ENCODE measurements at regions not wholly inside any gene's neighbourhood (a gene's known extent, or its start where the extent isn't known, plus 50 kb on each side); places are given as distances from the start of the nearest gene placed in this dataset.

GRCh38 chr9:100865111-100865510 is 163.4 kb upstream of the PLPPR1 start:
- TF ChIP-seq, protein P1, sequence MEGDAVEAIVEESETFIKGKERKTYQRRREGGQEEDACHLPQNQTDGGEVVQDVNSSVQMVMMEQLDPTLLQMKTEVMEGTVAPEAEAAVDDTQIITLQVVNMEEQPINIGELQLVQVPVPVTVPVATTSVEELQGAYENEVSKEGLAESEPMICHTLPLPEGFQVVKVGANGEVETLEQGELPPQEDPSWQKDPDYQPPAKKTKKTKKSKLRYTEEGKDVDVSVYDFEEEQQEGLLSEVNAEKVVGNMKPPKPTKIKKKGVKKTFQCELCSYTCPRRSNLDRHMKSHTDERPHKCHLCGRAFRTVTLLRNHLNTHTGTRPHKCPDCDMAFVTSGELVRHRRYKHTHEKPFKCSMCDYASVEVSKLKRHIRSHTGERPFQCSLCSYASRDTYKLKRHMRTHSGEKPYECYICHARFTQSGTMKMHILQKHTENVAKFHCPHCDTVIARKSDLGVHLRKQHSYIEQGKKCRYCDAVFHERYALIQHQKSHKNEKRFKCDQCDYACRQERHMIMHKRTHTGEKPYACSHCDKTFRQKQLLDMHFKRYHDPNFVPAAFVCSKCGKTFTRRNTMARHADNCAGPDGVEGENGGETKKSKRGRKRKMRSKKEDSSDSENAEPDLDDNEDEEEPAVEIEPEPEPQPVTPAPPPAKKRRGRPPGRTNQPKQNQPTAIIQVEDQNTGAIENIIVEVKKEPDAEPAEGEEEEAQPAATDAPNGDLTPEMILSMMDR (conservative IDR thresholded peaks at IDR 0.05; ENCODE audit: control insufficient read depth, insufficient read depth, low read depth, low read length), result no peak
- DNase-seq (ENCODE audit: low read depth), result no peak

GRCh38 chr9:100865648-100866047 is 162.9 kb upstream of the PLPPR1 start:
- TF ChIP-seq, protein P1 (conservative IDR thresholded peaks at IDR 0.05; ENCODE audit: control insufficient read depth, insufficient read depth, low read depth, low read length), result no peak
- H3K4me3 ChIP-seq (ENCODE audit: control insufficient read depth, low read depth, low read length), result no peak overlapping the region
- DNase-seq (ENCODE audit: low read depth), result no peak

More at GRCh38 chr9:100865111-100865510, 163.4 kb upstream of the PLPPR1 start:
- no peak overlapping the region for H3K4me3 ChIP-seq (ENCODE audit: control insufficient read depth, low read depth, low read length)

DNA sequence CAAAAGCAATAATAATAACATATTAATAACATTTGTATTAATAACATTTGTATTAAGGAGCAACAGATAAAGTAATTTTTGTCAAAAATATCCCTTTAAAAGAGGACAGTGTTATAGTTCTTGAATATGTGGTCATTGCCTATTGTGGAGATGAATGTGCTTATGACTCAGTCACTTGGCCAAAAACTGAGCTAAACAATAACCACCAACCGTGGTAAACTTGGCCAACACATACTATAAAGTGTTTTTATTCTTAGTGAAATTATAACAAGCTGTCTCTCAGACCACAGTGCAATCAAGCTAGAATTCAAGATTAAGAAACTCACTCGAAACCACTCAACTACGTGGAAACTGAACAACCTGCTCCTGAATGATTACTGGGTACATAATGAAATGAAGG is 159.2 kb upstream of the PLPPR1 start:
- TF ChIP-seq, protein P1 (conservative IDR thresholded peaks at IDR 0.05; ENCODE audit: control insufficient read depth, insufficient read depth, low read depth, low read length), result no peak
- no peak for DNase-seq (ENCODE audit: low read depth)
- no peak overlapping the region for H3K4me3 ChIP-seq (ENCODE audit: control insufficient read depth, low read depth, low read length)

- no peak overlapping the region for H3K4me3 ChIP-seq (ENCODE audit: control insufficient read depth, low read depth, low read length)
- TF ChIP-seq, protein P1 (conservative IDR thresholded peaks at IDR 0.05; ENCODE audit: control insufficient read depth, insufficient read depth, low read depth, low read length), result no peak
- no peak for DNase-seq (ENCODE audit: low read depth)
Observed at GRCh38 chr9:100879884-100880283, 148.6 kb upstream of the PLPPR1 start.

- H3K4me3 ChIP-seq (ENCODE audit: control insufficient read depth, low read depth, low read length), result no peak overlapping the region
- no peak for DNase-seq (ENCODE audit: low read depth)
- TF ChIP-seq, protein P1 (conservative IDR thresholded peaks at IDR 0.05; ENCODE audit: control insufficient read depth, insufficient read depth, low read depth, low read length), result no peak
Observed at GRCh38 chr9:100880284-100880683, 148.2 kb upstream of the PLPPR1 start.

DNA sequence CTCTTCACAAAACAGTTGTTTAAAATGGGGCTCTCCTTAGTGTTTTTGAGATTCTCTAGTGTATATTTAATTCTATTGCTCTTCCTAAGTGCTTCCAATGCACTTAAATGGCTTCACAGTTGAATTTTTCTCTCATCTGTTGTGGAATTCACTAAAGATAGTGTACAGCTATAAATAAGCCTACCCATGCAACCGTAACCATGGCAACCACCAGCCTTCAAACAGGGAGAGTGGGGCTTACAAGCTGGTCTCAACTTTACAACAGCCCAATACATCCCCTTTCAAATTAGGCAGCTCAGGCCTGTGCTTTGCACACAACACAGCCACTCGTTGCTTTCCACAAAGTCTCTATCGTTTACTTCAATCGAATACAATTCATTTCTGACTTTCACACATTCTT is 144.0 kb upstream of the PLPPR1 start:
- DNase-seq (ENCODE audit: low read depth), result no peak
- TF ChIP-seq, protein P1 (conservative IDR thresholded peaks at IDR 0.05; ENCODE audit: control insufficient read depth, insufficient read depth, low read depth, low read length), result no peak
- no peak overlapping the region for H3K4me3 ChIP-seq (ENCODE audit: control insufficient read depth, low read depth, low read length)

GRCh38 chr9:100890321-100890720 is 138.2 kb upstream of the PLPPR1 start:
- TF ChIP-seq, protein P1 (conservative IDR thresholded peaks at IDR 0.05; ENCODE audit: control insufficient read depth, insufficient read depth, low read depth, low read length), result no peak
- no peak overlapping the region for H3K4me3 ChIP-seq (ENCODE audit: control insufficient read depth, low read depth, low read length)
- no peak for DNase-seq (ENCODE audit: low read depth)
